Spleen (tissue), 7 donors: ENCODE measurements at regions not wholly inside any gene's neighbourhood (a gene's known extent, or its start where the extent isn't known, plus 50 kb on each side); places are given as distances from the start of the nearest gene placed in this dataset.

ENCODE experiments used
- CTCF ChIP-seq, 11 experiments: fragments of 200-600 bp in 7 of 11; fragments of 450-650 bp in 4 of 11; sonication (generic) in 4 of 11; IDR thresholded peaks in 8 of 11; conservative IDR thresholded peaks in 3 of 11; 1 replicate in 7 of 11; 2 replicates in 4 of 11; pipeline versions ENCODE4 v1.4.0 to v1.8.0; 2016 to 2021; ENCODE audit warnings: antibody characterized with exemption in 11 of 11, inconsistent platforms in 4 of 11, mild to moderate bottlenecking in 1 of 11
- POLR2A ChIP-seq, 3 donors: fragments of 450-650 bp; IDR thresholded peaks; one replicate each; pipeline ENCODE4 v1.5.1; 2017; ENCODE audit warnings: antibody characterized with exemption in 3 of 3, mild to moderate bottlenecking in 1 of 3
- POLR2AphosphoS5 ChIP-seq, 3 donors: sonication (generic); formaldehyde crosslinking; IDR thresholded peaks; one replicate each; pipeline ENCODE4 v1.5.1; 2017; ENCODE audit warnings: antibody characterized with exemption in 3 of 3
- donor health status: DM: no; HTN: no; CAD: no; lungs with moderate emphysema.
- donor health status: DM: no; HTN: no; CAD: no.
- donor health status: DM: no; HTN: no; CAD: no.

GRCh38 chr12:132410849-132411248 lies 79.1 kb upstream of the FBRSL1 start:
- TF ChIP-seq CTCF (IDR thresholded peaks at IDR 0.05 in 8 of 11, conservative IDR thresholded peaks at IDR 0.05 in 3 of 11) (no peak), POLR2A (IDR thresholded peaks at IDR 0.05) (no peak), POLR2AphosphoS5 (IDR thresholded peaks at IDR 0.05) (no peak)
